RPMI7951 (cell line): ENCODE measurements at regions not wholly inside any gene's neighbourhood (a gene's known extent, or its start where the extent isn't known, plus 50 kb on each side); places are given as distances from the start of the nearest gene placed in this dataset.

Experiments
- DNase-seq: peaks from one replicate; pipeline ENCODE4 v3.0.0-alpha.2; 2012; ENCODE audit warnings: low read depth

DNA sequence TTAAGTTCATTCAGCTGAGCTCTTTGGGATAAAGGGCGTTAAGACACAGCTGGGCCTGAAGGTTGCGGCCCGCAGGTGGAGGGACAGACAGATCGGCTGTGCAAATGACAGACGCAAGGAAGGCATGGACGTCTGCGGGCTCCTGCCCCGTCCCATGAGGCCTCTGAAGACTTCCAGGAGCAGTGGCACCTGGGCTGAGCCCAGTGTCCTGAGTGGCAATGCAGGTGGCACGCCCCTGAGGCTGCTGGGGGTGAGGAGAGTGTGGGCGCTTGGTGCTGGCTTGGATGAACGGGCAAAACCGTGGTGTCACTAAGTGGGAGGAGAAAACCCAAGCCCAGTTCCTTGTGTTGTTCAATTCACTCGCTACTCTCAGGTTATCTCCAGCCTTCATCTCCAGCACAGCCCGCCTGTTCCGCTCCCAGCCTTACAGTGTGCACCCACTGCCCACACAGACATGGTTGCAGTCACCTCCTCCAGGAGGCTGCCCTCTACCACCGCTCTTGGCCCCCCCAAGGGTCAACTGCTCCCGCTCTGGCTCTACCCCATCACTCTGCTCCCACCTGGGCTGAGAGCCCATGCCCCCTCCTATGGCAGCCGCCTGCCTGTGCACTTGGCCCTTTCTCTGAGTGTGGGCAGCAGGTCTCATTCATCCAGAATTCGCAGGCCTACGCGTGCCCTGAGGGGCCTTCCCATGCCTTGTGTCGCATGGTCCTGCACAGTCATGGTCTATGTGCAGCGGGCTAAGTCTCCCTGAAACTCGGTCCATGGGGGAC is 50.3 kb downstream of the PTGR3 start:
- no peak for DNase-seq

DNA sequence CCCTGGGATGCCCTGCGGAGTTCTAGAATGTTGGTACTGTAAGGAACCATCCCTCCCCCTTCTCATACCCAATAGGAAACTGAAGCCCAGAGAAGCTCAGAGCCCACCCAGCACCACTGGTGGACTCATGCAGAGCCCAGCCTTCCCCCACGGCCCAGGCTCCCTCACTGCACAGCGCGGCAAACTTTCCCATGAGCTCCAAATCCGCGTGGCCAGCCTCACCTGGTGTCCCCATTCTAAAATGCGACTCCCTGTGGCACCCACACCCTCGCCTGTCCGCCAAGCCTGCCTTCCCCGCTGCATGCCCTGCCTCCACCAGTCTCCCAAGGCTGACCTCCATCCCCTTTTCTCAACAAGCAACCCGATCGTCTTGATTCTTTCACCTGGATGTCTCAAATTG is 51.1 kb downstream of the PTGR3 start:
- DNase-seq = no peak

DNA sequence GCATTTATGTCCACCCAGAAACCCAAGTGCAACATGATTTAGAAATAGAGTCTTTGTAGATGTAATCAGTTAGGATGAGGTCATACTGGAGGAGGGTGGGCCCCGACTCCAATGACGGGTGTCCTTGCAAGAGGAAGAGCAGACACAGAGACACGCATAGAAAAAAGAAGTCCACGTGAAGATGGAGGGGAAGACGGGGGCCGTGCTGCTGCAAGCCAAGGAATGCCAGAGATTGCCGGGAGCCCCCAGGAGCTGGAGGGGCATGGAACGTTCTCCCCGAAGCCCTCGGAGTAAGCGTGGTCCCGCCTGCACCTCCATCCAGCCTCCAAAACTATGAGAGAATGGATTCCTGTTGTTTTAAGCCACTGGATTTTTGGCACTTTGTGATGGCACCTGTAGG is 51.6 kb downstream of the PTGR3 start:
- DNase-seq = no peak

DNA sequence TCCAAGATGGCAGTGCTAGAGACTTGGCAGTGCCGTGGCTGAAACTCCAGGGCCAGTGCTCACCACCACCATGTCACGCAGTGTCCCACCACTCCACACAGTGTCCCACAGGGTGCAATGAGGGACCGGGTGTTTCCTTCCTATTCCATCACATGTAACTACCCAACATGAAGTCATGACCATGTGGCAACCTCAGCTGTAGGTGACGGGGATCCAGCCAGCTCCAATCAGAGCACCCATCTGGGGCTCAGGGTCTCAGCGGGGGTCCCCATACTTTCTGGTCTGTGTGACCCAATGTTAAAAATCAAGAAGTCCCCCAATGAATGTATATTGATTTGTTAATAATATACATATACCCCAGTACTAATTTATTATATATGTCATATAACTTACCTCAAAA is 52.1 kb downstream of the PTGR3 start:
- no peak for DNase-seq

DNA sequence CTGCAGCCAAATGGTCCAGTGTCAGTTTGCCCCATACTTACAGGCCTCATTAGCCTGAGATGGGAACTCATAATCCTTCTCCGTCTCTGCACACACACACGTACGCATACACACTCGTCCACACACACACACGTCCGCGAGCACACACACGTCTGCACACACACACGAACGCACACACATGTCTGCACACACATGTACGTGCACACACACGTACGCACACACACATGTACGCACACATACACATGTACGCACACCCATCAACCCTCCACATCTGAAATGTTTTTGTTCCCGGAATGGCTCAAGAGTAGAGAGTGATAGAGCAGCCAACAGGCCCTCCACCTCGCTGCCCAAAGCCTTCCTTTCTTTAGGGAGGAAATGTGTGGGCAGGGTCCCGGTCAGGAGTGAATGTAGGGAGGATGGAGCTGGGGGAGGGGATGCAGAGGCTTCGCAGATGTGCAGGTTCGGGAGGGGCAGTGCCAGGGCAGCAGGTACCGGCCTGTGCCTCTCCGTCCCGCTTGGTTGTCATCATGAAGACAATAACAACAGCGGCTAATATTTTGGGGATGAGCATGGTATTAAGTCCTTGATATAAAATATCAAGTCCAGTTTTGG is 52.7 kb downstream of the PTGR3 start:
- no peak for DNase-seq

DNA sequence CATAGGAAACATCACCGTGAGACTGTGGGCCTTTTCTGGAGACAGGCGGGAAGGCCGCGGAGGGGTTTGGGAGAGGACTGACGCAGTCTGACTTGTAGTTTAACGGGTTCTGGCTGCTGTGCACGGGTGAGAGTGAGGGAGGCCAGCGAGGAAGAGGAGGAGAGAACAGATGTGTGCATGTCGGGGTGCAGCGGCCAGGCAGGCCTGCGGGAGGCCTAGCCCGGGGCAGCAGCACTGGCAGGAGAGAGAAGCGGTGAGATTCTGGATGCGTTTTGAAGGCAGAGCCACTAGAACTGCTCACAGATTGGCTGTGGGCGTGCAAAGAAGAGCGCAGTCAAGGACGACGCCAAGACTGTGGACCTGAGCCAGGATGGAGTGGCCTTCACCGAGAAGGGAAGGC is 53.9 kb downstream of the PTGR3 start:
- no peak for DNase-seq

DNA sequence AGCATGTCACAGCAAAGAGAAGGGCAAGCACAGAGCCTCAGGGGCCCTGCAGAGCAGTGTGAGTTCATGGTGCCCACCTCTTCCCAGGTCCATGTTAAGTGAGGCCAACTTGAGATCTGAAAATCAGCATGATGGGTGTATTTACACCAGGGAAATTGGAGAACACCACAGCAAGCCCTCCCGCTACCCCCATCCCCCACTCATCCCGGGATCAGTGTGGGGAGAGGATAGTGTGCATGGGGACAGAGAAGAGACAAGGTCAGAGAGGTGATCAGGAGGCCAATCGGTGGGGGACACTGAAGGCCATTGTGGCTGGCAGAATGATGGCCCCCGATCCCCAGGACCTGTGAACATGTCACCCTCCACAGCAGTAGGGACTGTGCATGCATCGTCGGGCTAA is 54.7 kb downstream of the PTGR3 start:
- DNase-seq = no peak

DNA sequence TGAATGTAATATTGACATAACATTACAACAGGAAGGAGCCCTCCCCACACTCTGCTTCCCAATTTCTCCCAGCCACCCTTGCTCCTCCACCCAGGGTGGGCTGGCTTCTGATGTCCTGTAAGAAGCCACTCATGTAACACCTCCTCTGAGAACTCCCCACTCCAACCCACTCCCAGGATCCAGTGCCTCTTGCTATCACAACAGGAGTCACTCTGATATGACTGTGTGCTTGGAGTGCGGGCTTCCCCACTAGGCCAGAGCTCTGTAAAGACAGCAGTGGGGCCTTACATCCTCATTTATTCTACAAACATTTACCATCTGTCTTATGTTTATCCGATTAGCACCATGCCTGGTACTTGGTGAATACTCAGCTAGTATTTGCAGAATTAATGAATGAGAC is 65.1 kb downstream of the PTGR3 start:
- no peak for DNase-seq

DNA sequence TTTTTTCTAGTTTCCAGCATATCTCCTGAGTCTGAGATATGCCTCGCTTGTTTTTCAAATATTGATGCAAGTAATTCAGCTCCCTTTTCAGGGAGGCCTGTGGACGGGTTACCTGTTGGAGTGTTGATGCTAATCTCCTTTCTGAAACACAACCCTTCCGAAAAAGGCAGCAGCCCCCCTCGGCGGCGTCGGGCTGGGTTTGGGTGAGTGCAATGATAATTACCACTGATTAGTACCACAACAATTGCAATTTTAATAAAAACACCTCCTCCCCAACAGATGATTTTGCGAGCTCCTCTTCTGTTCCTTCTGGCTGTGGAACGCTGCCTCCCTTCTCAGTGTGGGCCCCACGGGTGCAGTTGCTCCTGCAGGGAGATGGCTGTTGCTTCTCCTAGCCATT is 66.3 kb downstream of the PTGR3 start:
- no peak for DNase-seq

DNA sequence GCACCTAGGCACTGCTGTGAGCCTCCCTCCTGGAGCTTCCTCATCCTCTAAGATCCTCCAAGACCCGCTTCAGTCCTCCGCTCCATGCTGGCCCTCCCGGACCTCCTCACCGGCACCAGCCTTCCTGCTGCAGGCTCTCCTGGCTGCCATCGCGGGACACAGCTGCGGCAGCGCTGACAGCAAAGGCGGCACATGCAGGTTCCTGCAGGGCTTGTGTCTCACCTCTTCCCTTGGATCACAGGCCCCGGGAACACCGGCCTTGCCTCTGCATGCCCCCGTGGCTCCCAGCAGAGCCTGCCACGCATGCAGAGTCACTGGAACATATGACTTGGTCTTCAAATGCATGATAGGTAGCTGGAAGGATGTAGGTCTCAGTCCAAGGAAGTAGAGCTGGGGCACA is 67.2 kb downstream of the PTGR3 start:
- no peak for DNase-seq

DNA sequence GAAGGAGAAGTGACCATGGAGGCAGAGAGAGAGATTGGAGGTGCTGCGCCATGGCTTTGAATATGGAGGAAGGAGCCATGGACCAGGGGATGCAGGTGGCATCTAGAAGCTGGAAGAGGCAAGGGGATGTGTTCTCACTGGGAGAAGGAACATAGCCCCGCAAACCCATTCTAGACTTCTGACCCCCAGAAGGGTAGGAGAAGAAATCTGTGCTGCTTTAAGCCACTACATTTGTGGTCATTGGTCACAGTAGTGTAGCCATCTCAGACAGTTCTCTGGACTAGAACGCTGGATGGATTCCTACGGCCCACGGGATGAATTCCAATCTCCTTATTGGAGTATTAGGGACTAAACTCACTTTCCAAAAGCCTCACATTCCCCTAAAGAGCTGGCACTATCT is 67.8 kb downstream of the PTGR3 start:
- DNase-seq = no peak

DNA sequence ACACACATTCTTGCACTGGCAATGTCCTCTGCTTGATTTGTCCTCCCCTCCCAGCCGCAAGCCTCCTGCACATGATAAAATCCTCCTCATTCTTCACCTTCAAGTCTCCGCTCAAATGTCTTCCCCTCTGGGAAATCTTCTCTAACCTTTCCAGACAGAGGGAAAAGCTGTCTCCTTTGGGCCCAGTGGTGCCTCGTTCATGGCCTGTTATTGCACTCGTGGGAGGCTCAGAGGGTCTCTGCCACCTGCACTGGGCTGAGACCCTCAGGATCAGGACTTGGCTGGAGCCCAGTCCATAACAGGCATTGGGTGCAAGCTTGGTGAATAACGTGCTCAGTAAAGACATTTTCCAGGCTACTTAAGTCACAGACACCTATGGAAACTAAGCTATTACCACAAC is 68.6 kb downstream of the PTGR3 start:
- DNase-seq = no peak

DNA sequence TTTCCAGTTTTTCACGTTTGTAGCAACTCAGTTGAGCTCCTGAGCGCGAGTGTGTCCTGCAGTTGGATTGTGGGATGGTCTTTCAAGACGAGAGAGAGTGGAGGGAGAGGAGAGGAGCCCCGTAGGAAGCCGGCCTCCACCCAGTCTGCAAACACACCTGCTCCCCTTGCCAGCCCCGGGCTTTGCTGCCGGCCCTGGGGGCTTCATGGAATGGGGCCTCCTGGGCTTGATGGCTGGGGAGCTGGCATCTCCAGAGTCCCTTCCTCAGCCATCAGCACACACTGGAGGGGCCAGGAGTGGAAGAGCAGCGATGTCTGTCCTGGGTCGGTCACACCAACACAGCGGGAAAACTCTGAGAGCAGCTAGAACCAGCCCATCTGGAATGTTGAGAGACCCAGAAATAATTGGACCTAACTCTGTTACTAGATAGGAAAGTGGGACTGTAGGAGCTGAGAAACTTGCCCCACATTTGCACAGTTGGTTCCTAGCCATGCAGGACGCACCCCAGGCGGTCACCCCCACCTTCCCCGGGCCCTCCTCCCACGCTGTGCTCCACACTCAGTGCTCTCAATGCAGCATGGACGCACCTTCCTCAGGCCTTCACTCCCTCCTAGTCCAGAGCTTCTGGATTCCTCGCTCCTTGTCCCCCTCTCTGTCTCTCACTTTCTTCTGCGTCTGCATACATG is 69.6 kb downstream of the PTGR3 start:
- no peak for DNase-seq

DNA sequence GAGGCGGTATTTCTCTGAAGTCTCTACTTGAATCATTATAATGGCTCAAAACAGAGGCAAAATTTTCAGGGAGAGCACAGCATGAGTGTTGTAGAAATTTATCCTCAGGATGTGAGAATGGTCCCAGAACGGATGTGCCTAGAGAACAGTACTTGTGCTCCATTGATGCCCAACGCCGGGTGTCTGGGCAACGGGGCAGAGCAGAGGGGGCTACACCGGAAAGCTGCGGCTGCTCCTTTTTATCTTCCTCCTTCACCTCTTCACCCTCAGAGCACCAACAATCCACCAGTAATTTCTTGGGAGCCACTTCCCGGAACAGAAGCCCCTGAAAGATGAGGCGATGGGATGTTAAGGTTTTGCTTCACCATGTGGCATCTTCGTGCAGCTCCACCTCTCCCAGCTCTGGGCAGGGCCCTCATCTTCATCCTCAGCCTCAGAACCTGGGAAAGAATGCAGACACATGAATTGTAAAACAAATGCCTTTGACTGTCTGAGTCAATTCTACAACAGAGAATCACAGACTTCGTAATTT is 71.5 kb downstream of the PTGR3 start:
- DNase-seq = no peak

DNA sequence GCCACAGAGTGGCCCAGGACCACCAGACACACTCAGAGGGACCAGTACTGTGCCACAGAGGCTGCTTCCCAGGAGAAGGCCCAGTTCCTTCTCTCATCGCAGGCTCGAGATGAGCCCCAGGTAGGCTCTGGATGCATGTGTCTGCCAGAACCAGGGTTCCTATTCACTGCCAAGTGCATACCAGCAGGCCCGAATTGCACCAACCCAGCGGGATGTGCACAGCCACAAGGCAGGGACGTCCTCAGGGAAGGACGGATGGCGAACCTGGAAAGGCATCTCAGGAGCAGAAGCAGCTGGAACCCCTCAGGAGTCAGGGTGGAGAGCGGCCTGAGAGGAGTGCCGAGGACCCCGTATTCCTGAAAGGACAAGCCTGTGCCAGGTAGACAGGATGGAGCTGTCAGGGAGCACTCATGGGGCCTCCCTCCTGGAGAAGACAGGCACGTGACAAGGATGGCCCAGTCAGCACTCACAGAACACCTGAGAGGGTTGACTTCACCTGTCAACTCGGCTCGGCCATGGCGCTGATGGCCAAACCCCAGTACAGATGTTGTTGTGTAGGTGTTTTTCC is 73.7 kb downstream of the PTGR3 start:
- no peak for DNase-seq

DNA sequence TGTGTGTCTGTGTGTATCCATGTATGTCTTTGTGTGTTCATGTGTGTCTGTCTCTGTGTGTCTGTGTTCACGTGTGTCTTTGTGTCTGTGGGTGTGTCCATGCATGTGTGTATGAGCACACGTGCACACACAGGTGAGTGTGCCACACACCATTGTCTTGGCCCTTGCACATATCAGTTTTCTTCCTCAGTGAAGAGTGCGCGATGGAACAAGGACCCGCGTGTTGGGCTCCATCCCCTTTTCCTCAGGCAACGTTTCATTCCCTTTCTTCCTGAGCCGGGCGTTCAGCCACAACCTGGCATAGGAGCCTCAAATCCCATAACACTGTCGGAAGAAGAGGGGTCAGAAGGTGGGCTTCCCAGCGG is 74.3 kb downstream of the PTGR3 start:
- DNase-seq = no peak

DNA sequence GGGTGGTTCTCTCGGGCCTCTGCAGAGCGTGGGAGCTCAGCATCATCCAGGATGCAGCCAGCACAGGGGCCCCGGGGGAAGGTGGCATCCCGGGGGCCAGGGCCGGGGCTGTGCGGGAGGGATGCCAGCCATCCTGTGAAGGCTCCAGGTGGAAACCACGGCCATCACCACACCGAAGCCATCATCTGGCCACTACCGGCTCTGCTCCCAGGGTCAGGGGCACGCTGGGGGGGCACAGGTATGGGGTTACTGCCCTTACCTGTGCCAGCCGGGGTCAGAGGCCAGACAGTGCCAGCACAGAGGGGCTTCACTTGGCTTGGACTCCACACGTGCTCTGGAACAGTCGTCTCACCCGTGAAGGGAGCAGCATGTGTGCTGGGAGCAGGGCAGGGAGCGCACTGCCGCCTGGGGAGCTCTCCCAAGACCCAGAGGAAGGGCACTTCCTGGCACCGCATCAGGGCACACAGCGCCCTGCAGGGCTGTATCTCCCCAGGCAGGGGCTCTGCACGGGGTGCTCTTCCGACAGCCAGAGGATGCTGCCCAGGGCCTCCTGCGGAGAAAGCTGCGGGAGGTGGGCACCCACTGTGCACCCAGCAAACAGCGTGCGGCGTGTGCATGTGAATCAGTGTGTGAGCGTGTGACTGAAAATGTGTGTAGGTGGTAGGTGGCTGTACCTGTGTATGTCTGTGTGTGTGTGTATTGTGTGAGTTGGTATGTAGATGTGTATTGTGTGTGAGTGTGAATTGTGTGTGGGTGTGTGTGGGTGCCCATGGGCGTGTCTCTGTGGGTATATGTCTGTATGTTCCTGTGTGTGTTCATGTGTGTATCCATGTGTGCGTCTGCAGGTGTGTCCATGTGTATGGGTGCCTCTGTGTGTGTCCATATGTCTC is 75.0 kb downstream of the PTGR3 start:
- no peak for DNase-seq

DNA sequence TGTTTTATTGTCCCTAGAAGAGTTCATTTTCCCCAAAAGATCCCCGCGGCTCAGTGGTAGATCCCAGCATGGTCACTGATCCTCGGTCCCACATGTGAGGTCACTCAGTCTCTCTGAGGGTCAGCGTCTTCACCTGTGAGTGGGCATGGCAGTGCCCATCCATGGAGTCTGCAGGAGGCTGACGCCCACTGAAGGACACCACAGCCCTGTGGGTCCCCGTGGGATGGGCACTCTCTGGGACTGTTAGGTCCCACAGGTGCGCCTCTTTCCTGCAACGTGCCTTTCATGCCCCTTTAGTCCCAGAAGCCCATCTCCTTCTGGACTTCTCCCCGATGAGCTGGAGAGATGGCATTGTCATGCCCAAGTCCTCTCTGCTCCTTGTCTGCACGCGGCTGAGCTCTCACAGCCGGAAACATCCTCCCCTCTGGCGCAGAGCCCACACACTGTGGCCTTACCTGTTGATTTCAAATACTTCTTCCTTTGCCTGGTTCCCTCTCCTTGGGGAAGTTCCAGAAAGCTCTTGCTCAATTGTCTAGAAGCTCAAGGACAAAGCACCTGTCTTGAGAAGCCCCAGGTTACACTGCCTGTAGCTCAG is 75.9 kb downstream of the PTGR3 start:
- no peak for DNase-seq

DNA sequence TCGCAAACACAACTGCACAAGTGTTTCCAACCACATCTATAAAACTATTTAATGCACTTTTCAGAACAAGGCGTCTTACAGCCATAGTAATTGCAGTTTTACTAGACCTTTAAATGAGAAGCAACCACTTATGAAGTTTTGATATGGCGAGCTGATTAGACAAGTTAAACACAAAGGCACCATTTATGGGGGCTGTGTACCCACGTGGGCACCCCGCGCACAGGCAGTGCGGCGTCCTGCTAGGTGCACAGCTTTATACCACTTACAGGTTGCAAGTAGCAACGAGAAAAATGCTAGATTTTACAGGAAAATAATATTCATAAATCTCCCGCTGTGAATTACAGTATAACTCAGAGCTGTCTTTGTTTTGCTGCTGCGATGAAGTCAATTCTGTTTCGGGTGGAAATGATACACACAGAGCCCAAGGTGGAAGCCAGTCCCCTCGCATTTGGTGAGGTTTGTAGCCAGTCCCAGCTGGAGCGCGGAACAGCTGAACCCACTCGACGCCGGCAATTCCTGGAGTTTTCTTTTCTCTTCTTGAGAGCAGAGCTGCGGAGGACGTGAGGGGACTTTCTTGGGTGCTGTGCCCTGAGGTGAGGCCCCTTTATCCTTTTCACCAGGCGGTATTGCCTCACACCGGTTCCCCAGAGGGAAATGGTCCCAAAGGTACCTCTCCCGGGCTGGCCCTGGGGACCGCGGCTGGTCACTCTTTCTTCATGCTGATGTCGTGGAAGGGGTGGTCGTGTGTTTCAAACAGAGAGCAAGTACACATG is 76.7 kb downstream of the PTGR3 start:
- DNase-seq = no peak

DNA sequence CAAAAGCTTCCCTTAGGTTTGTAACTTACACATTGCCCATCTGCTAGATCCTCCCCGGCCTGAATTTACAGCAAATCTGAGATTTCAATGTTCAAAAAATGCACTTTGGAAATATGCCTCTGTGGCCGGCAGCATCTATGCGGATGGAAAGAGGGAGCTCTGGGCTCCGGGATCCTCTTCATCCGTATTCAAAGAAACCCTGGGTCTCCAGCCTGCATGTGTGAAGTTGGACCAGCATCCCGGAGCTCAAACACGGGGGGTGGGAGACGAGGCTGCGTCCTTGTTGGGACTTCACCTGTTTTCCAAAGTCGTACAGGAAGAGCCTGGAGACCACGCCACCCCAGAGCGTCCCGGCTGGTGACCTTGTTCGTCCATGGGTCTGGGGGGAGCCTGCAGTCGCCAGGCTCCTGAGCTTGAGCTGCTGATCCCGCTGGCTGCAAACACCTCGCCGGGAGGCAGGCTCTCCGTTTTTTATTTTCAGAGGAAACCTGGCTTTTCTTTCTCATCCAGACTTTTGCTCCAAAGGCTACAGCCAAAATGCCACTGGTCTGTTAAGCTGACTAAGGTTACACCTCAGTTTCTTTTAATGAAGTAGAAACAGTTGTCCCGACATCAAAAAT is 77.4 kb downstream of the PTGR3 start:
- DNase-seq = no peak
